Neutrophil (primary cell): ENCODE measurements at regions not wholly inside any gene's neighbourhood (a gene's known extent, or its start where the extent isn't known, plus 50 kb on each side); places are given as distances from the start of the nearest gene placed in this dataset.

Source experiments
- H3K27ac ChIP-seq: fragments of 200-600 bp; sonication (generic); 2 replicates; pipeline ENCODE4 v1.5.1; 2016; ENCODE audit warnings: mild to moderate bottlenecking, moderate library complexity
- H3K27me3 ChIP-seq: fragments of 200-600 bp; sonication (generic); 2 replicates; pipeline ENCODE4 v1.6.0; 2016; ENCODE audit warnings: mild to moderate bottlenecking
- H3K36me3 ChIP-seq: fragments of 200-600 bp; sonication (generic); 2 replicates; pipeline ENCODE4 v1.5.1; 2017
- H3K4me1 ChIP-seq, 2 experiments: fragments of 200-600 bp in 1 of 2; sonication (generic) in 1 of 2; 1 replicate in 1 of 2; 2 replicates in 1 of 2; pipeline versions ENCODE4 v1.5.1 to v1.6.1; 2013 to 2016; ENCODE audit warnings: low read depth in 1 of 2, low read length in 1 of 2, mild to moderate bottlenecking in 1 of 2, moderate library complexity in 1 of 2; ENCODE audit not compliant: control insufficient read depth in 1 of 2, insufficient read depth in 1 of 2
- H3K4me3 ChIP-seq, 2 experiments: fragments of 200-600 bp in 1 of 2; sonication (generic) in 1 of 2; 1 replicate in 1 of 2; 2 replicates in 1 of 2; pipeline ENCODE4 v1.5.1; 2013 to 2016; ENCODE audit warnings: low read depth in 1 of 2, low read length in 1 of 2, mild to moderate bottlenecking in 1 of 2, moderate library complexity in 1 of 2
- H3K9me3 ChIP-seq: fragments of 200-600 bp; sonication (generic); 2 replicates; pipeline ENCODE4 v1.5.1; 2016
- CTCF ChIP-seq: fragments of 200-600 bp; sonication (generic); IDR thresholded peaks from 2 replicates; pipeline ENCODE4 v1.5.1; 2016; ENCODE audit warnings: antibody characterized with exemption

- no peaks in the 10 kb centered on the region for H3K9me3 ChIP-seq
- H3K4me1 ChIP-seq = no peaks in the 10 kb centered on the region
- TF ChIP-seq CTCF = no peak
- H3K27me3 ChIP-seq = no peaks in the 10 kb centered on the region
- no peaks in the 10 kb centered on the region for H3K36me3 ChIP-seq
- no peak overlapping the region for H3K4me3 ChIP-seq
- no peak overlapping the region for H3K27ac ChIP-seq
These were observed 166.1 kb downstream of the RPS24 start for GRCh38 chr10:78199759-78200158.

- Histone ChIP-seq H3K27ac (no peak overlapping the region), H3K27me3 (no peaks in the 10 kb centered on the region), H3K4me1 (no peaks in the 10 kb centered on the region), H3K36me3 (no peaks in the 10 kb centered on the region), H3K4me3 (no peak overlapping the region), H3K9me3 (no peaks in the 10 kb centered on the region)
- TF ChIP-seq CTCF = no peak
These were observed 167.0 kb downstream of the RPS24 start for GRCh38 chr10:78200686-78201085.

GRCh38 chr10:78202386-78202785 is 168.7 kb downstream of the RPS24 start:
- H3K27ac ChIP-seq = no peak overlapping the region
- no peaks in the 10 kb centered on the region for H3K27me3 ChIP-seq
- TF ChIP-seq CTCF = no peak

GRCh38 chr10:78203915-78204818 is 170.5 kb downstream of the RPS24 start:
- Histone ChIP-seq H3K27me3 (no peaks in the 10 kb centered on the region), H3K4me1 (no peaks in the 10 kb centered on the region), H3K4me3 (no peak overlapping the region), H3K9me3 (no peaks in the 10 kb centered on the region), H3K27ac (no peak overlapping the region), H3K36me3 (no peaks in the 10 kb centered on the region)
- TF ChIP-seq CTCF = no peak

More at GRCh38 chr10:78202386-78202785, 168.7 kb downstream of the RPS24 start:
- Histone ChIP-seq H3K4me3 (no peak overlapping the region), H3K9me3 (no peaks in the 10 kb centered on the region), H3K4me1 (no peaks in the 10 kb centered on the region), H3K36me3 (no peaks in the 10 kb centered on the region)

GRCh38 chr10:78205457-78206016 is 171.9 kb downstream of the RPS24 start:
- no peaks in the 10 kb centered on the region for H3K36me3 ChIP-seq
- no peaks in the 10 kb centered on the region for H3K9me3 ChIP-seq
- no peaks in the 10 kb centered on the region for H3K4me1 ChIP-seq
- H3K27ac ChIP-seq = no peak overlapping the region
- no peak overlapping the region for H3K4me3 ChIP-seq
- H3K27me3 ChIP-seq = no peaks in the 10 kb centered on the region
- TF ChIP-seq CTCF = no peak
